ENCODE measurements at regions not wholly inside any gene's neighbourhood (a gene's known extent, or its start where the extent isn't known, plus 50 kb on each side); places are given as distances from the start of the nearest gene placed in this dataset.

DNA sequence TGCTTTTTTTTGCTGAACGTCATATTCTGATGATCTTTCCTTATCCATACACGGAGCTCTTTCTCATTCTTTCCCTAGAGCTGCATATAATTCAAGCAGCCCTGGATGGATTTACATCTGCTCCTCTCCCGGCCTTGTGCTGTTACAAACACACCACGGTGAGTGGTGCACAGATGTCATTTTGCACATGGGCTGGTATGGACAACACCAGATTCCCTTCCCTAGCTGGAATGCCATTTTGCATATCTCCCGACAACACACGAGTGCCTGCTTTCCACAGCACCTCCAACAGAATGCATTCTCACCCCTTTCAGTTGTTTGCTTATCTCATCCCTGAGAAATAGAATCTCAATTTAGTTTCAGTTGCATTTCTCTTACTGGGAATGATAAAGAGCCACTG lies 69.5 kb upstream of the AFDN start:
- FAIRE-seq (no peak), DNase-seq (ENCODE audit: insufficient read length) (no peak)
- TF ChIP-seq POLR2AphosphoS5 (IDR thresholded peaks at IDR 0.05; ENCODE audit: low read depth, low read length) = no peak
- no peak for TF ChIP-seq TAF1 (IDR thresholded peaks at IDR 0.05; ENCODE audit: borderline replicate concordance, low read depth, low read length)
- no peak for TF ChIP-seq POLR2A (IDR thresholded peaks at IDR 0.05; ENCODE audit: low read depth, low read length)

DNA sequence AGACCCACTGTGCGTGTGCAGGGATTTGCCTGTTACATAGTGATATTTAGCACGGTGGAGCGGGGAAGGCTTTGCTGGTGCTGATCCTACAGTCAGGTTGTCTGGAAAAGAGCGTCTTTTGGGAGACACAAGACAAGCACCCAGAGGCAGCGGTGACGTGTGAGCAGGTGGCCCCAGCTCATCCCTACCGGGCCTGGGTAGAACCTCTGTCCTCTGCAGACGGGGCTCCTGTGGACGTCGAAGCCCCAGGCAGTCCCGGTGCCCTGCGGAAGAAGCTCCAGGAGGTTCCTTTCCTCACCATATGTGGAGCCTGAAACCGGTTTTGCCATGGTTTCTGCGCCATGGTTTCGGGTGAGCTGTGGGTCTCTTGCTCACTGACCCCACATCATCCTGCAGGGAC lies 68.9 kb upstream of the AFDN start:
- FAIRE-seq = no peak

DNA sequence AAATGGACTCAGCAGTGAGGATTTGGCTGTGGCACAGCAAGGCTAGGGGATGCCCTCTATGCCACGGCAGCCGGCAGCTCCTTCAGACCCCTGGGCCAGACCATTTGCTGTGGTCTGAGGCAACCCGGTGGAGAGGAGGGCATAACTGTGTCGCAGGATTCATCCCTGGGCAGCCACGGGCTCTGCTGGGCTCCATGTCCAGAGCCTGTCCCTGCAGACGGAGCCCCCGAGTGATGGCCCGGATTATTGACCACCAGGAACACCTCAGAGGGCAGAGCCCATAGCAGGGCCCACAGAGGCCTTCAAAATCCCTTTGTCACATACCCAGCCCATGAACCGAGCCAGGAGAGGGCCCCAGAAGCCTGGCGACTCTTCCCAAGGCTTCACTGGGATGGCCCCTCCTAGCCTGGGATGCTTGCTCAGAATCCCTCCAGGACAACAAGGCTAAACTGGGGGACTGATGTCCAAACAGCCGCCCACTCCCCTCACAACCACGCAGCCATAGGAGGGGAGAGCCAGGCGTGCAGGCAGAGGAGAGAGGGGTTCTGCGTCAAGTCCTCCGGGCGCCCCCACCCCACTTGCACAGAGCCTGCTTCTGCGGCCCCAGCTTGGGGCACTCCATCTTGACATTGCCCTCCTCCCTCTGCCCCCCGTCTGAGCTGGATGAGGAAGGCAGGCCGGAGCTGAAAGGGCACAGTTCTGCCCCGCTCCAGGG lies 68.2 kb upstream of the AFDN start:
- FAIRE-seq (no peak), DNase-seq (ENCODE audit: insufficient read length) (no peak)
- TF ChIP-seq TAF1 (IDR thresholded peaks at IDR 0.05; ENCODE audit: borderline replicate concordance, low read depth, low read length) (no peak), POLR2A (IDR thresholded peaks at IDR 0.05; ENCODE audit: low read depth, low read length) (no peak), POLR2AphosphoS5 (IDR thresholded peaks at IDR 0.05; ENCODE audit: low read depth, low read length) (no peak)

More for the DNA sequence above, 68.9 kb upstream of the AFDN start:
- DNase-seq (ENCODE audit: insufficient read length) = no peak
- TF ChIP-seq TAF1 (IDR thresholded peaks at IDR 0.05; ENCODE audit: borderline replicate concordance, low read depth, low read length) (no peak), POLR2AphosphoS5 (IDR thresholded peaks at IDR 0.05; ENCODE audit: low read depth, low read length) (no peak), POLR2A (IDR thresholded peaks at IDR 0.05; ENCODE audit: low read depth, low read length) (no peak)

DNA sequence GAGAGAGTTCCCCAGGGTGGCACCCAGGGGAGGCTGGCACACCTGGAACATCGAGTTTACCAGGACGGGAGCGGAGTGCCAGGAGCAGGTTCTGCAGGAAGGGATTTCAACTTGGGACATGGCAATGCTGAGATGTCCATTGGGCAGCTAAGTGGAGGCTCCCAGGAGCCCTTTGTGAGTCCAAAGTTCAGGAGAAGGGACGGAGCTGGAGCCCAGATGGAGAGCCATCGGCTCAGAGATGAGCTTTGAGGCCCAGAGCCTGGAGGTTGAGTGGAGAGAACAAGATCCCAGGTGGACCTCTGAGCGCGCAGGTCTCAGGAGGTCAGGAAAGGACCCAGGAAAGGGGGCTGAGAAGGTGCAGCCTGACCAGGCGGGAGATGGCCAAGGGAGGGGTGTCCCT lies 67.5 kb upstream of the AFDN start:
- no peak for FAIRE-seq
- TF ChIP-seq TAF1 (IDR thresholded peaks at IDR 0.05; ENCODE audit: borderline replicate concordance, low read depth, low read length) = no peak
- no peak for TF ChIP-seq POLR2AphosphoS5 (IDR thresholded peaks at IDR 0.05; ENCODE audit: low read depth, low read length)
- no peak for TF ChIP-seq POLR2A (IDR thresholded peaks at IDR 0.05; ENCODE audit: low read depth, low read length)
- no peak for DNase-seq (ENCODE audit: insufficient read length)

DNA sequence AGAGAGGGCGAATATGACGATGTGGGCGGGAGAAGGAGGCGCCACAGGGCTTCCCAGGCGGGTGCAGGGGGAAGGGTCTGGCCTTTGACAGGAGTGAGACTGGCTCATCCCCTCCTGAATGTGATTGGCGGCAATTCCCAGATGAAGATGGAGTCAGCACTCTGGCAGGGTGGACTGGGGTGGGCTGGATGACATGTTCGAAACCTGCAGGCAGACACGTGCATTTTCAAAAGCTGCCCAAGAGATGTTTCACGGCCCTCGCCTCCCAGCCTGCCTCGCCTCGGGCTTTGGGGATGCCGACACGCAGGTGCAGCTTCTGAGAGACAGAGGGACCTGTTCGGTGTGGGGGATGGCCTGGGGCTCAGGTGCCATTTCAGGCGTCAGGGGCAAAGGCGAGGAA lies 66.8 kb upstream of the AFDN start:
- DNase-seq (ENCODE audit: insufficient read length) (no peak), FAIRE-seq (no peak)
- TF ChIP-seq POLR2AphosphoS5 (IDR thresholded peaks at IDR 0.05; ENCODE audit: low read depth, low read length) = no peak
- TF ChIP-seq POLR2A (IDR thresholded peaks at IDR 0.05; ENCODE audit: low read depth, low read length) = no peak
- TF ChIP-seq TAF1 (IDR thresholded peaks at IDR 0.05; ENCODE audit: borderline replicate concordance, low read depth, low read length) = no peak

DNA sequence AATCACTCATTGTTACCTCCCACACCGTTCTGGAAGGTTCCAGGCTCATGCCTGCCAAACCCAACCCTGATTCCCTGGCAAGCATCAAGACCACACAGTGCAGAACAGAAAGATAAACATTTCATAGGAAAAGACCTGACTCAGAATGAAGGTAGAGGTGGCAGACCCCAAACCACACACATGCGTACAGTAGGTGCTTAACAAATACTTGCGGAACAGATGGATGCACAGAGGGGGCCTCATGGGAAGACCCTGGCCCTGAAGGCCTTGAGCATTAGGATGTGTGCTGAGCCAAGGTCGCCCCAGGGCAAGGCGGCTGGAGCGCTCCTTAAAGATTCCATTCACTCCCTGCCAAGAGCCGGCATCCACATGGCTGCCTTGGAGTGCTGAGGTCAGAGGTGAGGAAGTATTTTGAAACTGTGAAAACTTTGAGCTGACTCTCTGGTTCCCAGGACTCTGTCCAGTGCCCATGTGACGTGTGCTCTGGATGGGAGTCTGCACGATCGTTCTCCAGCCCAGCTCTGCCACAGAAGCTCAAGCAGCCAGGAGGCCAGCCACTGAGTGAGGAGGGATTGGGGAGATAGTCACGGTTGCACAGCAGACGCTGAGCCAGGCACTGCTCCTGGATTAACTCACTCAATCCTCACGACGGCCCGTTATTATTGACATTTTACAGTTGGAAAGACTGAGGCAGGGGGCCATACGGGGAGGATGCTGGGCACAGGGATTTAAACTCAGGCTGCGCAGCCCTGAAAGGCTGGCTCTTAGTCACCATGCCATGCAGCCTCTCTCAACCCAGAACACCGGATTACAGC lies 65.5 kb upstream of the AFDN start:
- TF ChIP-seq POLR2A (IDR thresholded peaks at IDR 0.05; ENCODE audit: low read depth, low read length) = no peak
- no peak for TF ChIP-seq POLR2AphosphoS5 (IDR thresholded peaks at IDR 0.05; ENCODE audit: low read depth, low read length)
- TF ChIP-seq TAF1 (IDR thresholded peaks at IDR 0.05; ENCODE audit: borderline replicate concordance, low read depth, low read length) = no peak
- no peak for FAIRE-seq
- no peak for DNase-seq (ENCODE audit: insufficient read length)

DNA sequence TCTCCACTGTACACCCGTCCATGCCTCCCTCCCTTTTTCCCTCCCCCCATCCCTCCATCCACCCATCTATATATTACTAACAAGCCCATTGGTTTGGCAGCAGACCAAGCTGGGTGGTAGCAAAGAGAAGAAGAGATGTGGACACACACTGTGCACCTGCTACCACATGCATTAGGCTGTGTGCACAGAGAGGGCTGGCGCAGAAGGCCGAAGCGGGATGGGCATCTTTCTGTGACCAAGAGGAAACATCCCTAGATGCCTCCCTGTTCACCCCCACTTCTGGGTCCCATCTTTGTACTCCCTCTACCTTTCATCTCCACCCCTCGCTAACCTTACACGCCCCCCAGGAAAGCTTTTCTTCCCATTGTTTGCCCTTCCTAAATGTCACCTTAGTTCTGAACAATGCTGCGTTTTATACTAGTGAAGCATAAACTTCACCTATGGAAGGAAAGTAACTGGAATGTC lies 64.9 kb upstream of the AFDN start:
- no peak for DNase-seq (ENCODE audit: insufficient read length)
- TF ChIP-seq TAF1 (IDR thresholded peaks at IDR 0.05; ENCODE audit: borderline replicate concordance, low read depth, low read length) = no peak
- no peak for TF ChIP-seq POLR2AphosphoS5 (IDR thresholded peaks at IDR 0.05; ENCODE audit: low read depth, low read length)
- TF ChIP-seq POLR2A (IDR thresholded peaks at IDR 0.05; ENCODE audit: low read depth, low read length) = no peak
- no peak for FAIRE-seq

DNA sequence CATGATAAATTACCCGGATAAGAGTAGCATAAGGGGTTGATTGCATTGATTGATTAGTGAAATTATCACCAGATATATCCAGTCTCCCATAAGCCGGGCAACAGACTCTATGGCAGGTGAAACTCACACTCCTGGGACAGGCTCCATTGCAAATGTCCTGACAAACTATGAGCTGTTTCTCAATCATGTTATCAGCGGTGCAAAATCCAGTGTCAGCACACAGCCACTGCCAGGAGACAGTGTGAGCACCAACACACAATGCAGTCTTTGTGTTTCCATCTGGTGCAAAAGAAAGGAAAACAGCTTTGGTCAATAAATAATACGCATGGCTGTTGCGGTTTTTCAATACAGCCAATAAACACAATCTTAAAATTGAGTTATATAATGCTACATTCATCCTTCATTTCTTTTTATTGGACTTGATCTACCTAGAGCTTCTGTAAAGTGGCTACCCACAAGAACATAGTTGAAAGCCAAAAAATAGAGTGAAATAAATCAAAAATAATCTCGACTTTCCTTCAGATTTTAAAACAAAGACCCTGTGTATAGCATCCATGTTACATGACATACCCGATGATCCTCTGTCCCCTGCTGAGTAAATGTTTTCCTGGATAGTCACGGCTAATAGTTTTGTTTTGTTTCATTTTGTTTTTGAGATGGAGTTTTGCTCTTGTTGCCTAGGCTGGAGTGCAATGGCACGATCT lies 64.3 kb upstream of the AFDN start:
- TF ChIP-seq POLR2A (IDR thresholded peaks at IDR 0.05; ENCODE audit: low read depth, low read length) (no peak), POLR2AphosphoS5 (IDR thresholded peaks at IDR 0.05; ENCODE audit: low read depth, low read length) (no peak), TAF1 (IDR thresholded peaks at IDR 0.05; ENCODE audit: borderline replicate concordance, low read depth, low read length) (no peak)
- FAIRE-seq (no peak), DNase-seq (ENCODE audit: insufficient read length) (no peak)

DNA sequence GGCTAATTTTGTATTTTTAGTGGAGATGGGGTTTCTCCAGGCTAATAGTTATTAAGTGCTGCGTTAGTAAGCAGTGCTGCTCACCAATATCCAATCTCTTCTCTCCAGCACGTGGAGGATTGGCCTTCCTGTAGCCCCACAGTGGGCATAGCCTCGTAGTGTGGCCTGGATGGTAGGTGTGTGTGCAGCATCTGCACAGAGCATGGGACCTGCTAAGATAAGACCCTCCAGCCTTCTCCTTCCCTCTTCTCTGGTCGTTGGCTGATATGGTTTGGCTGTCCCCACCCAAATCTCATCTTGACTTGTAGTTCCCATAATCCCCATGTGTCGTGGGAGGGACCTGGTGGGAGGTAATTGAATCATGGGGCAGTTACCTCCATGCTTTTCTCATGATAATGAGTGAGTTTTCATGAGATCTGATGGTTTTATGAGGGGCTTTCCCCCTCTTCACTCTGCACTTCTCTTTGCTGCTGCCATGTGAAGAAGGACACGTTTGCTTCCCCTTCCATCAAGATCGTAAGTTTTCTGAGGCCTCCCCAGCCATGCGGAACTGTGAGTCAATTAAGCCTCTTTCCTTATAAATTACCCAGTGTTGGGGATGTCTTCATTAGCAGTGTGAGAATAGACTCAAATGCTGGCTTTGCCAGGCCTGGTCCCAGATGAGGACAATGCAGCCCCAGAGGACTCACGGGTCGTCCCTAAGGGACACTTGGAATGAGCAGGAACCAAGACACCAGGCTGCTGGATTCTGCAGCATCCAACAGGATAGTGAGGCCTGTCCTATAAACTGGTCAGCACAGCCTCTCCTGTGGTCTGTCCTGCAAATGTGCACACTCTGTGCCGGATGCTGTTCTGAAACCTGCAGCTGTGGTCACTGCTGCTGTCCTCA lies 63.4 kb upstream of the AFDN start:
- no peak for TF ChIP-seq POLR2AphosphoS5 (IDR thresholded peaks at IDR 0.05; ENCODE audit: low read depth, low read length)
- TF ChIP-seq TAF1 (IDR thresholded peaks at IDR 0.05; ENCODE audit: borderline replicate concordance, low read depth, low read length) = no peak
- FAIRE-seq (no peak), DNase-seq (ENCODE audit: insufficient read length) (no peak)

DNA sequence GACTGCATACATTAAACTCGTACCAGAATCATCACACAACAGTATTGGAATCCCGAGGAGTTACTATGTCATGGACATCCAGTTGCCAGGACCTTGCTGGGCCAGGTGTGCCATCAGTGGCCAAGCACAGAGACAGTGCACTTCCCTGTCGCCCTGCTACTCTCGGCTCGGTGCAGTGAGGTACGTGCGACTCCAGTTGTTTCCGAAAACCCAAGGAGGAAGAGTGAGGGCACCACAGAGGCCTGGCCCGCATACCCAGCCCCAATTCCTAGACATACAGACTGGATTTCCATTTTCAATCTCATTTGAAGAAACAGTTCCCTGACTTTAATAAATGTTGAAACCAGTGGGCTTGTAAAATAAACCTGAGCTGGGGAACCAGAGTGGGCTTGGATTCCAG lies 62.5 kb upstream of the AFDN start:
- TF ChIP-seq POLR2A (IDR thresholded peaks at IDR 0.05; ENCODE audit: low read depth, low read length) (no peak), TAF1 (IDR thresholded peaks at IDR 0.05; ENCODE audit: borderline replicate concordance, low read depth, low read length) (no peak), POLR2AphosphoS5 (IDR thresholded peaks at IDR 0.05; ENCODE audit: low read depth, low read length) (no peak)
- FAIRE-seq (no peak), DNase-seq (ENCODE audit: insufficient read length) (no peak)
